ENCODE measurements at regions not wholly inside any gene's neighbourhood (a gene's known extent, or its start where the extent isn't known, plus 50 kb on each side); places are given as distances from the start of the nearest gene placed in this dataset.

- ATAC-seq: no peak
- Histone ChIP-seq H3K36me3 (ENCODE audit: control insufficient read depth, insufficient read depth, low read length) (no peaks in the 10 kb centered on the region), H3K27me3 (ENCODE audit: control insufficient read depth, insufficient read depth, low read length) (peaks cover 5% of the 10 kb centered on the region), H3K27ac (ENCODE audit: low read length) (no peak overlapping the region), H3K4me3 (ENCODE audit: low read depth in 2 of 2, low read length in 2 of 2) (no peak overlapping the region), H3K9me3 (ENCODE audit: control insufficient read depth, insufficient read depth, low read depth, low read length) (no peaks in the 10 kb centered on the region), H3K4me1 (ENCODE audit: control insufficient read depth, insufficient read depth, low read length) (no peaks in the 10 kb centered on the region)
- POLR2A ChIA-PET: no interaction called here
- TF ChIP-seq CTCF (IDR thresholded peaks at IDR 0.05) (no peak), SIN3A (IDR thresholded peaks at IDR 0.05; ENCODE audit: borderline replicate concordance, insufficient read depth, low read depth, low read length) (no peak), TCF7L2 (IDR thresholded peaks at IDR 0.05; ENCODE audit: low read depth, low read length) (no peak), POLR2AphosphoS5 (IDR thresholded peaks at IDR 0.05; ENCODE audit: low read depth, low read length) (no peak)
- TF ChIP-seq, protein P1, sequence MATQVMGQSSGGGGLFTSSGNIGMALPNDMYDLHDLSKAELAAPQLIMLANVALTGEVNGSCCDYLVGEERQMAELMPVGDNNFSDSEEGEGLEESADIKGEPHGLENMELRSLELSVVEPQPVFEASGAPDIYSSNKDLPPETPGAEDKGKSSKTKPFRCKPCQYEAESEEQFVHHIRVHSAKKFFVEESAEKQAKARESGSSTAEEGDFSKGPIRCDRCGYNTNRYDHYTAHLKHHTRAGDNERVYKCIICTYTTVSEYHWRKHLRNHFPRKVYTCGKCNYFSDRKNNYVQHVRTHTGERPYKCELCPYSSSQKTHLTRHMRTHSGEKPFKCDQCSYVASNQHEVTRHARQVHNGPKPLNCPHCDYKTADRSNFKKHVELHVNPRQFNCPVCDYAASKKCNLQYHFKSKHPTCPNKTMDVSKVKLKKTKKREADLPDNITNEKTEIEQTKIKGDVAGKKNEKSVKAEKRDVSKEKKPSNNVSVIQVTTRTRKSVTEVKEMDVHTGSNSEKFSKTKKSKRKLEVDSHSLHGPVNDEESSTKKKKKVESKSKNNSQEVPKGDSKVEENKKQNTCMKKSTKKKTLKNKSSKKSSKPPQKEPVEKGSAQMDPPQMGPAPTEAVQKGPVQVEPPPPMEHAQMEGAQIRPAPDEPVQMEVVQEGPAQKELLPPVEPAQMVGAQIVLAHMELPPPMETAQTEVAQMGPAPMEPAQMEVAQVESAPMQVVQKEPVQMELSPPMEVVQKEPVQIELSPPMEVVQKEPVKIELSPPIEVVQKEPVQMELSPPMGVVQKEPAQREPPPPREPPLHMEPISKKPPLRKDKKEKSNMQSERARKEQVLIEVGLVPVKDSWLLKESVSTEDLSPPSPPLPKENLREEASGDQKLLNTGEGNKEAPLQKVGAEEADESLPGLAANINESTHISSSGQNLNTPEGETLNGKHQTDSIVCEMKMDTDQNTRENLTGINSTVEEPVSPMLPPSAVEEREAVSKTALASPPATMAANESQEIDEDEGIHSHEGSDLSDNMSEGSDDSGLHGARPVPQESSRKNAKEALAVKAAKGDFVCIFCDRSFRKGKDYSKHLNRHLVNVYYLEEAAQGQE (IDR thresholded peaks at IDR 0.05; ENCODE audit: insufficient read depth in 1 of 2, low read depth in 2 of 2, low read length in 1 of 2): no peak
- BruUV-seq (replicated peaks): no TSS peak
- in situ Hi-C loops (cut with HindIII; ENCODE audit: low pct_unique_long_range_greater_than_20kb, low sequenced_read_pairs): no loop called here
- DNase-seq (ENCODE audit: low read depth, low spot score): no peak
- intact Hi-C loops (cut with micrococcal nuclease; ENCODE audit: unreplicated experiment): no loop called here
- CTCF ChIA-PET: no interaction called here
Measured at GRCh38 chr2:12842917-12843316, 126.2 kb downstream of the TRIB2 start.

GRCh38 chr2:12844511-12844910 is 127.8 kb downstream of the TRIB2 start:
- Histone ChIP-seq H3K27me3 (ENCODE audit: control insufficient read depth, insufficient read depth, low read length) (peaks cover 5% of the 10 kb centered on the region), H3K4me1 (ENCODE audit: control insufficient read depth, insufficient read depth, low read length) (no peaks in the 10 kb centered on the region), H3K27ac (ENCODE audit: low read length) (no peak overlapping the region), H3K4me3 (ENCODE audit: low read depth in 2 of 2, low read length in 2 of 2) (no peak overlapping the region), H3K9me3 (ENCODE audit: control insufficient read depth, insufficient read depth, low read depth, low read length) (no peaks in the 10 kb centered on the region), H3K36me3 (ENCODE audit: control insufficient read depth, insufficient read depth, low read length) (no peaks in the 10 kb centered on the region)
- DNase-seq (ENCODE audit: low read depth, low spot score) (no peak), ATAC-seq (no peak)
- ChIA-PET CTCF (no interaction called here), POLR2A (no interaction called here)
- no TSS peak for BruUV-seq (replicated peaks)
- in situ Hi-C loops (cut with HindIII; ENCODE audit: low pct_unique_long_range_greater_than_20kb, low sequenced_read_pairs): no loop called here
- no peak for TF ChIP-seq CTCF (IDR thresholded peaks at IDR 0.05)
- no peak for TF ChIP-seq POLR2AphosphoS5 (IDR thresholded peaks at IDR 0.05; ENCODE audit: low read depth, low read length)
- TF ChIP-seq SIN3A (IDR thresholded peaks at IDR 0.05; ENCODE audit: borderline replicate concordance, insufficient read depth, low read depth, low read length): no peak
- TF ChIP-seq TCF7L2 (IDR thresholded peaks at IDR 0.05; ENCODE audit: low read depth, low read length): no peak
- TF ChIP-seq, protein P1 (IDR thresholded peaks at IDR 0.05; ENCODE audit: insufficient read depth in 1 of 2, low read depth in 2 of 2, low read length in 1 of 2): no peak
- intact Hi-C loops (cut with micrococcal nuclease; ENCODE audit: unreplicated experiment): no loop called here

Measured in Panc1 (cell line).